ENCODE measurements at regions not wholly inside any gene's neighbourhood (a gene's known extent, or its start where the extent isn't known, plus 50 kb on each side); places are given as distances from the start of the nearest gene placed in this dataset.

GRCh38 chrX:35166023-35166422, 223.4 kb downstream of the FAM47B start:
- Histone ChIP-seq H3K4me3 (ENCODE audit: low read length) (no peak overlapping the region), H2AFZ (ENCODE audit: low read length) (no peak overlapping the region), H3K79me2 (ENCODE audit: low read length) (no peaks in the 10 kb centered on the region), H3K9me2 (replicated peaks; ENCODE audit: insufficient read depth, low read length) (no peaks in the 10 kb centered on the region), H3K27me3 (replicated peaks; ENCODE audit: insufficient read depth, low read length) (no peaks in the 10 kb centered on the region), H3K4me2 (ENCODE audit: low read depth, low read length) (no peak overlapping the region), H3K9me3 (replicated peaks; ENCODE audit: insufficient read depth, low read length) (no peaks in the 10 kb centered on the region), H3F3A (ENCODE audit: insufficient read depth, low read length) (no peaks in the 10 kb centered on the region), H3K9ac (ENCODE audit: low read length) (no peak overlapping the region), H3K36me3 (replicated peaks; ENCODE audit: insufficient read depth, low read length) (no peaks in the 10 kb centered on the region), H3K4me1 (ENCODE audit: low read length) (no peaks in the 10 kb centered on the region), H4K20me1 (ENCODE audit: insufficient read depth, low read length) (no peaks in the 10 kb centered on the region), H3K27ac (ENCODE audit: low read length) (no peak overlapping the region)
- DNase-seq, result peak; percentile 39
- TF ChIP-seq, protein P1, sequence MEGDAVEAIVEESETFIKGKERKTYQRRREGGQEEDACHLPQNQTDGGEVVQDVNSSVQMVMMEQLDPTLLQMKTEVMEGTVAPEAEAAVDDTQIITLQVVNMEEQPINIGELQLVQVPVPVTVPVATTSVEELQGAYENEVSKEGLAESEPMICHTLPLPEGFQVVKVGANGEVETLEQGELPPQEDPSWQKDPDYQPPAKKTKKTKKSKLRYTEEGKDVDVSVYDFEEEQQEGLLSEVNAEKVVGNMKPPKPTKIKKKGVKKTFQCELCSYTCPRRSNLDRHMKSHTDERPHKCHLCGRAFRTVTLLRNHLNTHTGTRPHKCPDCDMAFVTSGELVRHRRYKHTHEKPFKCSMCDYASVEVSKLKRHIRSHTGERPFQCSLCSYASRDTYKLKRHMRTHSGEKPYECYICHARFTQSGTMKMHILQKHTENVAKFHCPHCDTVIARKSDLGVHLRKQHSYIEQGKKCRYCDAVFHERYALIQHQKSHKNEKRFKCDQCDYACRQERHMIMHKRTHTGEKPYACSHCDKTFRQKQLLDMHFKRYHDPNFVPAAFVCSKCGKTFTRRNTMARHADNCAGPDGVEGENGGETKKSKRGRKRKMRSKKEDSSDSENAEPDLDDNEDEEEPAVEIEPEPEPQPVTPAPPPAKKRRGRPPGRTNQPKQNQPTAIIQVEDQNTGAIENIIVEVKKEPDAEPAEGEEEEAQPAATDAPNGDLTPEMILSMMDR (IDR thresholded peaks at IDR 0.05; ENCODE audit: low read length), result no peak
- TF ChIP-seq EZH2phosphoT487 (IDR thresholded peaks at IDR 0.05; ENCODE audit: low read length) (no peak), EZH2 (optimal IDR thresholded peaks at IDR 0.05; ENCODE audit: low read depth, low read length) (no peak)
